ENCODE measurements at regions not wholly inside any gene's neighbourhood (a gene's known extent, or its start where the extent isn't known, plus 50 kb on each side); places are given as distances from the start of the nearest gene placed in this dataset.
"Not testable (repeated sequence)": the region's sequence is repeated elsewhere in the genome, so short reads cannot be mapped to it uniquely, and the experiment has no call there.

- FAIRE-seq = no peak
- no peak for DNase-seq (ENCODE audit: extremely low spot score, insufficient read length, low read depth)
Observed at GRCh38 chr6:22736740-22737139, 167.4 kb downstream of the HDGFL1 start.

- FAIRE-seq (no peak), DNase-seq (ENCODE audit: extremely low spot score, insufficient read length, low read depth) (no peak)
Observed at GRCh38 chr6:22737331-22737730, 168.0 kb downstream of the HDGFL1 start.

DNA sequence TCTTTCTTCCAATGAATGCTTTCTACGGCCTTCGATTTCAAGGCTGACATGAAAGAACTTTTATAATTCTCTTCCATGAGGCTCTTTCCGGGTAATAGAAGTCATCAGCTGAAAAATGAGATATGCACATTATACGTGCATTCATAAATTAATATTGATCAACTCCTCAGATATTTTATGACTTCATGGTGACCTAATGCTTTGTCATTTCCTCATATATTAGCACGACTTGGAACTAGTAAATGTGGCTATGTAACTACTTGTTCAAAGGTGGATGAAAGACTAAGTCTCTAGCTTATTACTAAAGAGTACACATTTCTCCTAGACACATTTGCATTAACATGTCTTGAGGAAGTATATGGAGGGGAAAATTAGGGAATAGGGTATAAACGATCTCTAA, 168.8 kb downstream of the HDGFL1 start:
- FAIRE-seq (no peak), DNase-seq (ENCODE audit: extremely low spot score, insufficient read length, low read depth) (no peak)

DNA sequence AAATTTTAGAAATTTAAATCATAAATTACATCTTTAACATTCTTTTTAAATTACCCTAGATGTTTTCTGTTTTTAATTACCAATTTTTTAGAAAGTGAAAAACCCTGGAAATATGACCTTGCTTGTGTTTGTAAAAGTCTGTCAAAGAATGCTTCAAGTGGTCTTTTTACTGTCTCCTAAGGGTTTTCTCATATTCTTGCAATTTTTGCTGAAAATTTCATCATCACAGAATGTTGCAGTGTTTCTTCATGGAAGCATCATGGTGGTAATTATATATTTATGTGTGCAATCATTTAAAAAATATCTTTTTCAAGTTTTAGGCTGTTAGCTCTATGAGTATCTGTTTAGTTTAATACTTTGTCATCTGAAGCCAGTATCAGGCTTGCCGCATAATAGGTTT, 178.2 kb downstream of the HDGFL1 start:
- DNase-seq (ENCODE audit: extremely low spot score, insufficient read length, low read depth) (no peak), FAIRE-seq (no peak)

DNA sequence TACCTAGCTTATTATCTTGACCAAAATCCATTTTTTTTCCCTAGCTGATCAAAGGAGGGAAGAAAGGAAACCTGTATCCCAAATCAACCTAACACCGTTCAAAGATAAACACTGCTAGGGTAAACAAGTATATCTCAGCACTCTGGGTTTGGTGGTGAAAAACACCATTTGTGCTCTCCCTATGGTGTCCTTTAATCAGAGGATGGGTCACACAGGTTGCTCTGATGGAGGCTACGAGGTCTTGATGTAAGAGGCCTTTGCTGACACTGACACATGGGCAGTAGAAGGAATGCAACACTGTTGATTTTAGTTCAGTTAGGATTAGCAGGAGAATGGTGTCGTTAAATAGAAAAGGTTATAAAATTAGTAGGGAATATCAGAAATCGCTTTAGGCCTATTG, 179.3 kb downstream of the HDGFL1 start:
- no peak for FAIRE-seq
- DNase-seq (ENCODE audit: extremely low spot score, insufficient read length, low read depth) = no peak

GRCh38 chr6:22749696-22750095, 180.3 kb downstream of the HDGFL1 start:
- FAIRE-seq (no peak), DNase-seq (ENCODE audit: extremely low spot score, insufficient read length, low read depth) (no peak)

GRCh38 chr6:22751223-22751622, 181.9 kb downstream of the HDGFL1 start:
- FAIRE-seq (no peak), DNase-seq (ENCODE audit: extremely low spot score, insufficient read length, low read depth) (no peak)

DNA sequence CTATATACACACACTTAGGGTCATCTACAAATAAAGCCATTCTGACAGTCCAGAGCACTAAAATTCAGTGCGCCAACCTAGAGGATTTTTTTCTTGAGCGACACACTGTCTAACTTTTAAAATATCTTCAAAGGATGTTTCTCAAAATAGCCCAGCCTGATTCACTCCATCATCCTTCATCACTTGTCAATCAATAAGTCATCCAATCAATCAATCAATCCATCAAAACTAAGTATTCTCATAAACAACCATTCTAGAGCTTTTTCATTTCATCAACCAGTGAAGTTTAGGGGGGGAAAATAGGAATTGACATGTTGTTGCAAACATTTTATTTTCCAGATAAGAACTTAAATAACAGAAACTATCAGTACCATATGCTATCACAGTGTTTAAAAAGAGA, 183.2 kb downstream of the HDGFL1 start:
- no peak for DNase-seq (ENCODE audit: extremely low spot score, insufficient read length, low read depth)

DNA sequence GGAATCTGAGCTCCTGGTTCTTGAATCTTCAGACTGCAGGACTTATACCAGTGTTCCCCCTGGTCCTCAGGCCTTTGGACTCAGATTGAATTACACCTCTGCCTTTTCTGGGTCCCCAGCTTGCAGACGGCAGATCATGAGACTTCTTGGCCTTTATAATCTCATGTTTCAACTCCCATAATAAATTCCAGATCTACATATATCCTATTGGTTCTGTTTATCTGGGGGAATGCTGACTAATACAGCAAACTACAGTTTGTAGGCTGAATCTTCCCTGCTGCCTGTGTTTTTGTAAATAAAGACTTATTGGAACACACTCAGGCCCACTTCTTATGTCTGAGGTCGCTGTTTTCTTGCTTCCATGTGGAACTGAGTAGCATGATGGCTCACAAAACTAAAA, 184.7 kb downstream of the HDGFL1 start:
- DNase-seq (ENCODE audit: extremely low spot score, insufficient read length, low read depth) (no peak), FAIRE-seq (no peak)

More for the DNA sequence above, 183.2 kb downstream of the HDGFL1 start:
- no peak for FAIRE-seq

DNA sequence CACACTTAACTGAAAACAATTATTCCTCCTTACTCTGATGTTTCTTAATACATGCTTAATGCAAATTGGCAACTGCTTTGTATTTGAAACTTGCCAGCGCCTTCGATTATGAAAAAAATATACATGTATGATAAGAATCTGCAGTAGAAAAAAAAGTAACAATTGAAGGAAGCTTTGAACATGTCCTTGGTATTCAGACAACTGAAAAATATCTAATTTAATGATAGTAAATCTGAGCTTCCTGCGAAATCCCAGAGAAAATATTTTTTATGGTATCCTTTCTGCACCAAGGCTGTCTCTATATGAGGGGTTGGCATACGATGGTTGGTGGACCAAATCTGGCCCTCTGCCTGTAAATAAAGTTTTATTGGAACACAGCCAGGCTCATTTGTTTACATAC, 186.2 kb downstream of the HDGFL1 start:
- no peak for FAIRE-seq
- no peak for DNase-seq (ENCODE audit: extremely low spot score, insufficient read length, low read depth)

DNA sequence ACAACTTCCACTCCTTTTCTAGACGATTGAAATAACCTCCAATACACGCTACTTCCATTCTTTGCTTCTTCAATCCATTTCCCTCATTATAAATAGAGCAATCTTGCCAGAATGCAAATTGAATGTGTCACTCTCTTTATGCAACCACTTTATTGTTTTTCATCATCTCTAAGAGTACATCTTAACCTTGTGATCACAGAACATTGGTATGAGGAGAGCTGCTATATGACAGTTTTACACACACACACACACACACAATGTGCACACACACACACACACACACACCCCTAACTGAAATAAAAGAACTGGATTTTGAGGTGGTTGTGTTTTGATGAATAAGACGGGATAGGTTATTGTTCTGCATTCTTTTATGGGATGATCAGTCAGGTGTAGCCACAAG, 187.0 kb downstream of the HDGFL1 start:
- FAIRE-seq = no peak
- DNase-seq (ENCODE audit: extremely low spot score, insufficient read length, low read depth) = no peak

- DNase-seq (ENCODE audit: extremely low spot score, insufficient read length, low read depth) = no peak
- no peak for FAIRE-seq
Observed at GRCh38 chr6:22764496-22764895, 195.1 kb downstream of the HDGFL1 start.

- DNase-seq (ENCODE audit: extremely low spot score, insufficient read length, low read depth) (no peak), FAIRE-seq (no peak)
Observed at GRCh38 chr6:22765015-22765414, 195.6 kb downstream of the HDGFL1 start.

GRCh38 chr6:22766979-22767378, 197.6 kb downstream of the HDGFL1 start:
- FAIRE-seq = no peak
- DNase-seq (ENCODE audit: extremely low spot score, insufficient read length, low read depth) = no peak

DNA sequence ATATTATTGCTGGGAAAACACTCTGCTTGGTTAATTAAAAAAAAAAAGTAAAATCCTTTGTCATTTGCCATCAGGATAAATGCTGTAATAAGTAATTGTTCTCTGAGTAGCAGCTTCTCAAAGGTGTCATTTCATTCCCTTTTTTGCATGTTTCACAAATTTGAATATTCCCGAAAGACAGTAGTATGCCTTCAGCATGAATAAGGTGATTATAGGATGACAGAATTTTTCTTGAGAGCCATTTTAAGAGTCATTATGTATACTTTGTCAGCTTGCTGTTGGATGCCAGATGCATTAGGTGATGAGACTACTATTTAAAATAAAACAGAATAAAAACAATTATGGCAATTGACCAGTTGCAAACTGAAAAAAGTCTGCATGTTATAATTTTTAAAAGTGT, 200.7 kb downstream of the HDGFL1 start:
- DNase-seq (ENCODE audit: extremely low spot score, insufficient read length, low read depth) = no peak
- no peak for FAIRE-seq

GRCh38 chr6:22774129-22774528, 204.8 kb downstream of the HDGFL1 start:
- no peak for DNase-seq (ENCODE audit: extremely low spot score, insufficient read length, low read depth)
- FAIRE-seq = no peak

DNA sequence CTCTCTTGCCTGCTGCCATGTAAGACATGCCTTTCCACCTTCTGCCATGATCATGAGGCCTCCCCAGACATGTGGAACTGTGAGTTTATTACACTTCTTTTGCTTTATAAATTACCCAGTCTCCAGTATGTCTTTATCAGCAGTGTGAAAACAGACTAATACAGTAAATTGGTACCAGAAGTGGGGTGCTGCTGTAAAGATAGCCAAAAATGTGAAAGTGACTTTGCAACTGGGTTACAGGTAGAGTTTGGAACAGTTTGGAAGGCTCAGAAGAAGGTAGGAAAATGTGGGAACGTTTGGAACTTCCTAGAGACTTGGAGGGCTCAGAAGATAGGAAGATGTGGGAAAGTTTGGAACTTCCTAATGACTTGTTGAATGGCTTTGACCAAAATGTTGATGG, 209.1 kb downstream of the HDGFL1 start:
- FAIRE-seq; DNase-seq (ENCODE audit: extremely low spot score, insufficient read length, low read depth): not testable (repeated sequence)

DNA sequence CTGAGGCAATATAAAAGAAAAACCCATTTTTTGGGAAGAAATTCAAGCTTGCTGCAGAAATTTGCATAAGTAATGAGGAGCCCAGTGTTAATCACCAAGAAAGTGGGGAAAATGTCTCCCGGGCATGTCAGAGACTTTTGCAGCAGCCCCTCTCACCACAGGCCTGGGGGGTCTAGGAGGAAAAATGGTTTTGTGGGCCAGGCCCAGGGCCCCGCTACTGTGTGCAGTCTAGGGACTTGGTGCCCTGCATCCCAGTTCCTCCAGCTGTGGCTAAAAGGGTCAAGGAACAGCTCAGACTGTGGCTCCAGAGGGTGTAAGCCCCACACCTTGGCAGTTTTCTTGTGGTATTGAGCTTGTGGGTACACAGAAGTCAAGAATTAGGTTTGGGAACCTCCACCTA, 209.7 kb downstream of the HDGFL1 start:
- DNase-seq (ENCODE audit: extremely low spot score, insufficient read length, low read depth) (no peak), FAIRE-seq (no peak)

GRCh38 chr6:22783931-22784330, 214.6 kb downstream of the HDGFL1 start:
- FAIRE-seq (no peak), DNase-seq (ENCODE audit: extremely low spot score, insufficient read length, low read depth) (no peak)

DNA sequence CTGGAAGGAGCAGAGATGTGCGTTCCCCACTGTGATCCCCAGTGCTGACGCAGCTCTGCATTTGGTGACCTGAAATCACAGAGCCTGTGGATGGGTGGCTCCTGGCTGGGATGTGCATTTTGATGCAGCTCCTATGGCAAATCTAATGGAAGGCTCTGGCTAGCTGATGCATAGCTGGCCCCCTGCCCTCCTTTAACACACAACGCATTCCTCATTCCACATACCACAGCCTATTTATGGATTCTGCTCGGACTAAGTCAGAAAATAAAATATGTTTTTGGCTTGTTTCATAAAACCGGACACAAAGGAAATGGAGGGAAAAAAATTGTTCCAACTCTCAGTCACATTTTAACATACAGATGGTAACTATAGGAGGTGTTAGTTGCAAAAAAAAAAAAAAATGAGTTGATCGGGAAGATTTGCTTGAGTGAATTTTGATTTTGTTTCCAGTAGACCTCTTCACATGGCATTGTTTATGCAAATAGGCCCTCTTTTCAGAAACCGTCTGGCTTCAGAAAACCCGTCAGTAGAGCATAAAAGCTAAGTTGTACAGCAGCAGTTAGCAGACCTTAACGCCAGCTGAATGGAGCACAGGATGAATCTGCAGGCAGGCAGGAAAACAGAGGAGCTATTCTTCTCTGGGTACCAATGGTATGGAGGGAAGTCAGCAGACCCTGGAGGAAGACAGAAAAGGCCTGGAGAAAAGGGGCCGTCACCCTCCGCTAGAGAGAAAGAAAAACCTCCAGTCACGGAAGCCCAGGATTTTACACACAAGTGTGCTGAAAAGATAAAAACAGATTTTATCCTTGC, 215.4 kb downstream of the HDGFL1 start:
- DNase-seq (ENCODE audit: extremely low spot score, insufficient read length, low read depth) (no peak), FAIRE-seq (no peak)

DNA sequence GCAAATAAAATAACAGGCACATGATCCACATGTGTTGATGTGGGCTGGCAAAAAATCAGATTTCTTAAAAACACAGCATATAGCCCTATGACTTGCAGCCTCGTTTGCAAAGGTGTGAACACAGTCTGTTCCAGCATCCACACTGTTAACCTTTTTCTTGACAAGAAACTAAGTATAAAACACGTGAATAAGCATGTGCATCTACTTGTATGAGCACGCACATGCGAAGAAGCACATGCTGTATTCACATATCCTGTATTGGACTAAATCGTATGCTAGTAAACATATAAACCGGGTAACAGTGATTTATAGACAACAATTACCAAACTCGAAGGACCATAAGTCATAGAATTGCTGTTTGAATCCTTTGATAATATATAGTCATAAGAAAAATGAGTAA, 218.7 kb downstream of the HDGFL1 start:
- DNase-seq (ENCODE audit: extremely low spot score, insufficient read length, low read depth) (no peak), FAIRE-seq (no peak)

DNA sequence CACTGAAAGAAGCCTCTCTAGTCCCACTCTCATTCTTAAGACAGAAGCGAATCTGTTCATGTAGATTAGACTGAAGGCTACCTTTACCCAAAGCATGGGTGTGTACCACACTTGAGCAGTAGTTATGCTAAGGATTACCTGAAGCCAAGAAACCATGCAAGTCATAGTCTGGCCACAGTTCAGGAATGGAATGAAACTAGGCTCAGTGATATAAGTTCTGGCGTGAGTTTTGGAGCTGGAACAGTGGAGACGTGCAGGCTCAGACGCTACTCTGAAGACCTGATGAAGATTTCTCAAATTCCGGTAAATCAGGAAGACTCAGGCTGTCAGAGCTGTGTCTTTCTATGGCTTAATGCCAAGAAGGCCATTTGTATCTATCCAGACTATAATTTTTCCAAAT, 219.9 kb downstream of the HDGFL1 start:
- DNase-seq (ENCODE audit: extremely low spot score, insufficient read length, low read depth) (no peak), FAIRE-seq (no peak)
